ENCODE measurements at regions not wholly inside any gene's neighbourhood (a gene's known extent, or its start where the extent isn't known, plus 50 kb on each side); places are given as distances from the start of the nearest gene placed in this dataset.

DNA sequence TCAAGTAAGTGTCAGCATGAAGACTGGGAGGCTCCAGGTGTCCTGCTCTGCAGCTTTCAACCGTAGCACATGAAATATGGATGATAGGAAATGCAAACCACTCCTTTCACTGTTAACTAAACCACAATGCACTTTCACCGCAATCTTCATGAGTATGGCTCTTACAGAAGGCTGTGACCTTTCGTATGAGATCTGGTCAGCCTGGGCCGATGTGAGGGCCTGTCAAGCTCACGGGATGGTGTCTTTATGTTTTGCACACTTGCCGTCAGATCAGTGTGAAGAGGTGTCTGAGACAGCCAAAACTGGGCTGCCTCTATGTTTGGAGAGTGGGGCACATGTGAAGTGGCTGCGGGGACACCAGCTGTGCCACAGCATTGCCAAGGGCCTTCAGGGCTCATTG lies 62.8 kb upstream of the AFF3 start:
- no peak for TF ChIP-seq EZH2 (IDR thresholded peaks at IDR 0.05; ENCODE audit: insufficient read depth, low read length)
- TF ChIP-seq, protein P1, sequence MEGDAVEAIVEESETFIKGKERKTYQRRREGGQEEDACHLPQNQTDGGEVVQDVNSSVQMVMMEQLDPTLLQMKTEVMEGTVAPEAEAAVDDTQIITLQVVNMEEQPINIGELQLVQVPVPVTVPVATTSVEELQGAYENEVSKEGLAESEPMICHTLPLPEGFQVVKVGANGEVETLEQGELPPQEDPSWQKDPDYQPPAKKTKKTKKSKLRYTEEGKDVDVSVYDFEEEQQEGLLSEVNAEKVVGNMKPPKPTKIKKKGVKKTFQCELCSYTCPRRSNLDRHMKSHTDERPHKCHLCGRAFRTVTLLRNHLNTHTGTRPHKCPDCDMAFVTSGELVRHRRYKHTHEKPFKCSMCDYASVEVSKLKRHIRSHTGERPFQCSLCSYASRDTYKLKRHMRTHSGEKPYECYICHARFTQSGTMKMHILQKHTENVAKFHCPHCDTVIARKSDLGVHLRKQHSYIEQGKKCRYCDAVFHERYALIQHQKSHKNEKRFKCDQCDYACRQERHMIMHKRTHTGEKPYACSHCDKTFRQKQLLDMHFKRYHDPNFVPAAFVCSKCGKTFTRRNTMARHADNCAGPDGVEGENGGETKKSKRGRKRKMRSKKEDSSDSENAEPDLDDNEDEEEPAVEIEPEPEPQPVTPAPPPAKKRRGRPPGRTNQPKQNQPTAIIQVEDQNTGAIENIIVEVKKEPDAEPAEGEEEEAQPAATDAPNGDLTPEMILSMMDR (IDR thresholded peaks at IDR 0.05; ENCODE audit: insufficient read depth, low read depth, low read length) = no peak
- no peak overlapping the region for H2AFZ ChIP-seq (ENCODE audit: low read depth, low read length)
- H3K4me1 ChIP-seq (ENCODE audit: insufficient read depth, low read length) = no peaks in the 10 kb centered on the region
- no peak overlapping the region for H3K4me2 ChIP-seq (ENCODE audit: low read length)
- no peak overlapping the region for H3K9ac ChIP-seq (ENCODE audit: low read length)
- H3K4me3 ChIP-seq (ENCODE audit: insufficient read depth, low read depth, low read length) = no peak overlapping the region
- no peaks in the 10 kb centered on the region for H4K20me1 ChIP-seq (ENCODE audit: insufficient read depth, low read length)
- no peak overlapping the region for H3K27ac ChIP-seq (ENCODE audit: low read depth, low read length)
- H3K27me3 ChIP-seq (ENCODE audit: insufficient read depth, low read length) = no peaks in the 10 kb centered on the region
- H3K9me3 ChIP-seq (ENCODE audit: insufficient read depth, low read depth, low read length) = no peaks in the 10 kb centered on the region
- FAIRE-seq (no peak), DNase-seq (ENCODE audit: low read depth) (no peak)
- H3K9me3 Mint-ChIP-seq (ENCODE audit: unreplicated experiment) = no peaks in the 10 kb centered on the region
- H3K27me3 Mint-ChIP-seq (ENCODE audit: low read depth, unreplicated experiment) = peaks cover 12% of the 10 kb centered on the region
- H3K79me2 ChIP-seq (ENCODE audit: insufficient read depth, low read length) = no peaks in the 10 kb centered on the region
- H3K36me3 ChIP-seq (ENCODE audit: insufficient read depth, low read length) = no peaks in the 10 kb centered on the region
- H3K27ac Mint-ChIP-seq (ENCODE audit: unreplicated experiment) = no peak overlapping the region
- H3K36me3 Mint-ChIP-seq (ENCODE audit: low read depth, unreplicated experiment) = no peaks in the 10 kb centered on the region
- no peak overlapping the region for H3K4me3 Mint-ChIP-seq (ENCODE audit: unreplicated experiment)
- no peaks in the 10 kb centered on the region for H3K4me1 Mint-ChIP-seq (ENCODE audit: low read depth, unreplicated experiment)

DNA sequence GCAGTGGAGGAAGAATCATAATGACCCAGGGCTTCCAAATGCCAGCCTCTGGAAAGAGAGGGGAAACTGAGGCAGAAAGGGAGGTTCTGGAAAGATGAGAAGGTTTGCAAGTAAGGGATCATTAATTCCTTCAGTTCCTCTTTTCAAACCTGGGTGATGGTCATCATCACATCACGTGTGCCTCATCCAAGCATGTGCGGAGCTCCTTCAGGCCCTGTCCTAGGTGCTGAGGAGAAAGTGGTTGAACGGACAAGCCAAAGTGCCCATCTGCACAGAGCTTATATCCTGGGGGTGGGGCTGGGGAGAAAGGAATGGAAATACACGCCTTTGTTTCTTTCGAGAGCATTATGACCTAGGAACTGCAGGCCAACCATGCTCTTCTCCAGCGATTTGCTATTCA lies 60.2 kb upstream of the AFF3 start:
- Histone ChIP-seq H3K79me2 (ENCODE audit: insufficient read depth, low read length) (no peaks in the 10 kb centered on the region), H3K9me3 (ENCODE audit: insufficient read depth, low read depth, low read length) (no peaks in the 10 kb centered on the region), H3K4me2 (ENCODE audit: low read length) (no peak overlapping the region), H2AFZ (ENCODE audit: low read depth, low read length) (no peak overlapping the region), H3K4me1 (ENCODE audit: insufficient read depth, low read length) (peaks cover 14% of the 10 kb centered on the region), H4K20me1 (ENCODE audit: insufficient read depth, low read length) (no peaks in the 10 kb centered on the region), H3K27me3 (ENCODE audit: insufficient read depth, low read length) (no peaks in the 10 kb centered on the region), H3K9ac (ENCODE audit: low read length) (no peak overlapping the region), H3K27ac (ENCODE audit: low read depth, low read length) (no peak overlapping the region), H3K4me3 (ENCODE audit: insufficient read depth, low read depth, low read length) (no peak overlapping the region), H3K36me3 (ENCODE audit: insufficient read depth, low read length) (no peaks in the 10 kb centered on the region)
- Mint-ChIP-seq H3K4me1 (ENCODE audit: low read depth, unreplicated experiment) (peaks cover 7% of the 10 kb centered on the region), H3K4me3 (ENCODE audit: unreplicated experiment) (no peak overlapping the region), H3K27me3 (ENCODE audit: low read depth, unreplicated experiment) (peaks cover 7% of the 10 kb centered on the region), H3K27ac (ENCODE audit: unreplicated experiment) (no peak overlapping the region), H3K9me3 (ENCODE audit: unreplicated experiment) (no peaks in the 10 kb centered on the region), H3K36me3 (ENCODE audit: low read depth, unreplicated experiment) (peaks cover 3% of the 10 kb centered on the region)
- DNase-seq (ENCODE audit: low read depth) (no peak), FAIRE-seq (peak; percentile 49)
- TF ChIP-seq, protein P1 (IDR thresholded peaks at IDR 0.05; ENCODE audit: insufficient read depth, low read depth, low read length) = no peak
- TF ChIP-seq EZH2 (IDR thresholded peaks at IDR 0.05; ENCODE audit: insufficient read depth, low read length) = no peak

DNA sequence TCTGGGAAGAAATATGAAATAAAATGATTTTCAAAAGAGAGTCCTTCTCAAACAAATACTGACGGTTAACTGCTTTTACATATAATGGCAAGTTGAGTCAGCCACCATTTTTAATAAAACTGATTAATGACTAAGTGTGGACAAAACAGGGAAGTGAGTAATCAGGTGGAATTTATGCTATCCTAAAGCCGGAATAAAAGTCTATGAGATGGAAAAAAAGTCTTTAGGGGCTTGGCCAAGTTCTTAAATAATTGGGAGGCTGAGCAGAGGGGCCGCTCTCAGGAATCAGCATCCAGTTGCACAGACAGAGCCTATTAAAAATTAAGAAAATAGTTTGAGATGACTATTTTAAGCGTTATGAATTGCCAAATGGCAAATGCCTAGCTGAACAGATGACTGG lies 58.6 kb upstream of the AFF3 start:
- H3K4me1 Mint-ChIP-seq (ENCODE audit: low read depth, unreplicated experiment) = peaks cover 11% of the 10 kb centered on the region
- Histone ChIP-seq H3K27ac (ENCODE audit: low read depth, low read length) (no peak overlapping the region), H3K79me2 (ENCODE audit: insufficient read depth, low read length) (no peaks in the 10 kb centered on the region), H3K4me2 (ENCODE audit: low read length) (no peak overlapping the region), H3K4me1 (ENCODE audit: insufficient read depth, low read length) (peaks cover 16% of the 10 kb centered on the region), H3K27me3 (ENCODE audit: insufficient read depth, low read length) (no peaks in the 10 kb centered on the region), H2AFZ (ENCODE audit: low read depth, low read length) (no peak overlapping the region), H4K20me1 (ENCODE audit: insufficient read depth, low read length) (no peaks in the 10 kb centered on the region), H3K36me3 (ENCODE audit: insufficient read depth, low read length) (no peaks in the 10 kb centered on the region), H3K9ac (ENCODE audit: low read length) (no peak overlapping the region), H3K9me3 (ENCODE audit: insufficient read depth, low read depth, low read length) (no peaks in the 10 kb centered on the region), H3K4me3 (ENCODE audit: insufficient read depth, low read depth, low read length) (no peak overlapping the region)
- no peak overlapping the region for H3K27ac Mint-ChIP-seq (ENCODE audit: unreplicated experiment)
- peak; percentile 58 for DNase-seq (ENCODE audit: low read depth)
- no peak for FAIRE-seq
- TF ChIP-seq EZH2 (IDR thresholded peaks at IDR 0.05; ENCODE audit: insufficient read depth, low read length) = no peak
- TF ChIP-seq, protein P1 (IDR thresholded peaks at IDR 0.05; ENCODE audit: insufficient read depth, low read depth, low read length) = no peak
- no peaks in the 10 kb centered on the region for H3K9me3 Mint-ChIP-seq (ENCODE audit: unreplicated experiment)
- H3K27me3 Mint-ChIP-seq (ENCODE audit: low read depth, unreplicated experiment) = peaks cover 6% of the 10 kb centered on the region
- peaks cover 3% of the 10 kb centered on the region for H3K36me3 Mint-ChIP-seq (ENCODE audit: low read depth, unreplicated experiment)
- H3K4me3 Mint-ChIP-seq (ENCODE audit: unreplicated experiment) = no peak overlapping the region

All from astrocyte (in vitro differentiated cells and primary cell).